A549 (cell line): ENCODE measurements at regions not wholly inside any gene's neighbourhood (a gene's known extent, or its start where the extent isn't known, plus 50 kb on each side); places are given as distances from the start of the nearest gene placed in this dataset.

Experiments used
- ATAC-seq, 2 experiments: fragments of 200-7000 bp in 1 of 2; fragments of >200 bp in 1 of 2; cut with Nextera tagmentation in 1 of 2; cut with Tn5 transposase in 1 of 2; 3 replicates each; pipeline versions ENCODE4 v1.8.0 to v1.9.1; 2018 to 2020; ENCODE audit warnings: mild to moderate bottlenecking in 1 of 2, moderate library complexity in 1 of 2
- CTCF ChIA-PET: fragments of 300-600 bp; sonication (Branson Sonifier 250); formaldehyde crosslinking; extraction: SDS; loops from one replicate; lab custom pipeline; 2021; ENCODE audit warnings: antibody characterized with exemption, inconsistent platforms; lab: Yijun Ruan, JAX
- POLR2A ChIA-PET: fragments of 350-600 bp; formaldehyde crosslinking; extraction: SDS; loops from one replicate; lab custom pipeline; 2021; ENCODE audit warnings: antibody characterized with exemption, inconsistent platforms; lab: Yijun Ruan, JAX
- DNase-seq, 2 experiments: peaks; one replicate each; pipeline versions ENCODE4 v3.0.0 to v3.0.0-alpha.2; 2011 to 2016; ENCODE audit warnings: low read depth in 1 of 2, low spot score in 1 of 2
- FAIRE-seq: peaks from 2 replicates; lab custom pipeline; 2011; peaks lifted over from hg19 to GRCh38; lab: Jason Lieb, UNC
- H3K27ac ChIP-seq, 2 experiments: fragments of >200 bp; sonication (Bioruptor Twin); formaldehyde crosslinking; 3 replicates each; pipeline ENCODE4 v1.5.1; 2016 to 2017
- H3K4me1 ChIP-seq: fragments of >200 bp; sonication (Bioruptor Twin); formaldehyde crosslinking; 3 replicates; pipeline ENCODE4 v1.6.1; 2016
- H3K4me2 ChIP-seq: fragments of >200 bp; sonication (Bioruptor Twin); formaldehyde crosslinking; 3 replicates; pipeline ENCODE4 v1.6.1; 2016
- H3K4me3 ChIP-seq: fragments of >200 bp; sonication (Bioruptor Twin); formaldehyde crosslinking; 3 replicates; pipeline ENCODE4 v1.5.1; 2016
- H3K9me3 ChIP-seq: fragments of >200 bp; sonication (Bioruptor Twin); formaldehyde crosslinking; 3 replicates; pipeline ENCODE4 v1.6.1; 2016
- CBX8 ChIP-seq: fragments of 200-600 bp; sonication (generic); IDR thresholded peaks from 2 replicates; pipeline ENCODE4 v1.6.1; 2016
- CEBPB ChIP-seq, 2 experiments: fragments of >200 bp in 1 of 2; sonication (Bioruptor Twin) in 1 of 2; formaldehyde crosslinking in 1 of 2; IDR thresholded peaks; 2 replicates each; pipeline ENCODE4 v1.6.1; 2012 to 2016
- CHD2 ChIP-seq: fragments of 150-350 bp; IDR thresholded peaks from 2 replicates; pipeline ENCODE4 v1.6.1; 2014; ENCODE audit warnings: low read length; ENCODE audit not compliant: partially characterized antibody
- CHD4 ChIP-seq: fragments of 200-600 bp; sonication (generic); IDR thresholded peaks from 2 replicates; pipeline ENCODE4 v1.6.1; 2016; ENCODE audit warnings: antibody characterized with exemption, mild to moderate bottlenecking, borderline replicate concordance
- EHF ChIP-seq: fragments of 250-450 bp; sonication (Bioruptor Pico); IDR thresholded peaks from 2 replicates; pipeline ENCODE4 v1.5.0; 2020; ENCODE audit warnings: mild to moderate bottlenecking
- HDAC2 ChIP-seq: fragments of 200-600 bp; sonication (generic); IDR thresholded peaks from 2 replicates; pipeline ENCODE4 v1.6.1; 2016
- HEYL ChIP-seq: fragments of 250-450 bp; sonication (Bioruptor Pico); IDR thresholded peaks from 2 replicates; pipeline ENCODE4 v1.8.0; 2021; ENCODE audit warnings: mild to moderate bottlenecking, moderate library complexity
- HOXA7 ChIP-seq: fragments of 250-450 bp; sonication (Bioruptor Pico); IDR thresholded peaks from 2 replicates; pipeline ENCODE4 v1.5.0; 2020; ENCODE audit warnings: mild to moderate bottlenecking, moderate library complexity
- HOXB13 ChIP-seq: fragments of 250-450 bp; sonication (Bioruptor Pico); IDR thresholded peaks from 2 replicates; pipeline ENCODE4 v1.5.0; 2020; ENCODE audit warnings: low read depth, mild to moderate bottlenecking, moderate library complexity
- HOXB5 ChIP-seq: fragments of 250-450 bp; sonication (Bioruptor Pico); IDR thresholded peaks from 2 replicates; pipeline ENCODE4 v1.5.0; 2020; ENCODE audit warnings: mild to moderate bottlenecking, moderate library complexity
- KDM5A ChIP-seq: fragments of 200-600 bp; sonication (generic); IDR thresholded peaks from 2 replicates; pipeline ENCODE4 v1.6.1; 2016; ENCODE audit warnings: antibody characterized with exemption, mild to moderate bottlenecking
- MAZ ChIP-seq: fragments of 150-350 bp; IDR thresholded peaks from 2 replicates; pipeline ENCODE4 v1.6.1; 2014; ENCODE audit warnings: antibody characterized with exemption, low read depth, low read length, borderline replicate concordance
- PHF8 ChIP-seq: fragments of 200-600 bp; sonication (generic); IDR thresholded peaks from 2 replicates; pipeline ENCODE4 v1.6.1; 2016; ENCODE audit warnings: low read depth, mild to moderate bottlenecking, antibody characterized with exemption, moderate library complexity, borderline replicate concordance
- POLR2A ChIP-seq: IDR thresholded peaks from 2 replicates; pipeline ENCODE4 v1.6.1; 2012; ENCODE audit warnings: mild to moderate bottlenecking, low read length
- POLR2AphosphoS2 ChIP-seq: conservative IDR thresholded peaks from 2 replicates; pipeline ENCODE4 v1.6.1; 2012; ENCODE audit warnings: low read length, improper control_type of control experiment, inconsistent platforms
- RARB ChIP-seq: fragments of 250-450 bp; sonication (Bioruptor Pico); IDR thresholded peaks from 2 replicates; pipeline ENCODE4 v1.8.0; 2021; ENCODE audit warnings: mild to moderate bottlenecking, moderate library complexity
- REST ChIP-seq: fragments of 200-600 bp; sonication (generic); IDR thresholded peaks from 2 replicates; pipeline ENCODE4 v1.6.1; 2016; ENCODE audit warnings: antibody characterized with exemption, mild to moderate bottlenecking, moderate library complexity
- RNF2 ChIP-seq: fragments of 200-600 bp; sonication (generic); IDR thresholded peaks from 2 replicates; pipeline ENCODE4 v1.6.1; 2016; ENCODE audit warnings: low read depth, mild to moderate bottlenecking, antibody characterized with exemption, moderate library complexity, borderline replicate concordance
- TFCP2L1 ChIP-seq: fragments of 250-450 bp; sonication (Bioruptor Pico); IDR thresholded peaks from 2 replicates; pipeline ENCODE4 v1.5.0; 2021; ENCODE audit warnings: mild to moderate bottlenecking
- ZFP36 ChIP-seq: fragments of 450-650 bp; IDR thresholded peaks from 2 replicates; pipeline ENCODE4 v1.6.1; 2014; ENCODE audit warnings: borderline replicate concordance; ENCODE audit not compliant: partially characterized antibody
- ZSCAN20 ChIP-seq: fragments of 250-450 bp; sonication (Bioruptor Pico); IDR thresholded peaks from 2 replicates; pipeline ENCODE4 v1.8.0; 2022; ENCODE audit warnings: mild to moderate bottlenecking, moderate library complexity
- WGBS: methylation state at CpG from one replicate; pipeline ENCODE4 v1.1.6; 2017; ENCODE audit errors: missing lambda C conversion rate; 5-methylcytosine and 5-hydroxymethylcytosine counted together

GRCh38 chr5:74391410-74391809, 249.1 kb downstream of the ENC1 start:
- no peak for TF ChIP-seq CHD4
- no peak for TF ChIP-seq HEYL (CRISPR knock-in tag)
- Histone ChIP-seq H3K4me1 (peaks cover 6% of the 10 kb centered on the region; the same call in 1 of the 3 replicates), H3K4me3 (no peak overlapping the region), H3K9me3 (0 out of 3 replicates have a peak, but pooled peaks cover 2% of the 10 kb centered on the region), H3K4me2 (no peak overlapping the region), H3K27ac (no peak overlapping the region)
- FAIRE-seq, result no peak
- 79% methylated on average over 3 of the region's 3 CpGs for WGBS
- ATAC-seq, result no peak
- CTCF ChIA-PET, result interaction anchor here (0.7 to 1.3 kb wide), 3 partner anchors 11 to 249 kb away, joined by 3 to 5 read pairs (median 4); partner anchors contain the start of gene ENC1
- DNase-seq, result no peak
- POLR2A ChIA-PET, result no interaction called here

GRCh38 chr5:74390822-74391221, 249.7 kb downstream of the ENC1 start:
- ChIA-PET POLR2A (no interaction called here), CTCF (interaction anchor here (0.6 to 1.3 kb wide), 4 partner anchors 10 to 512 kb away, joined by 3 to 5 read pairs (median 4); partner anchors contain the start of gene ENC1)
- Histone ChIP-seq H3K4me3 (no peak overlapping the region), H3K27ac (no peak overlapping the region), H3K4me2 (no peak overlapping the region), H3K9me3 (0 out of 3 replicates have a peak, but pooled peaks cover 2% of the 10 kb centered on the region), H3K4me1 (peaks cover 6% of the 10 kb centered on the region; the same call in 1 of the 3 replicates)
- TF ChIP-seq REST (no peak), CEBPB (IDR thresholded peaks at IDR 0.05) (no peak), HOXB13 (CRISPR knock-in tag) (no peak), POLR2A (no peak), ZSCAN20 (CRISPR knock-in tag) (no peak), RARB (CRISPR knock-in tag) (no peak), CHD2 (no peak)
- FAIRE-seq (no peak), ATAC-seq (no peak), DNase-seq (no peak)
- WGBS, result 83% methylated on average over 2 of the region's 2 CpGs

GRCh38 chr5:74390306-74390637, 250.3 kb downstream of the ENC1 start:
- Histone ChIP-seq H3K4me2 (no peak overlapping the region), H3K4me1 (peaks cover 6% of the 10 kb centered on the region; the same call in 1 of the 3 replicates), H3K4me3 (no peak overlapping the region), H3K27ac (no peak overlapping the region), H3K9me3 (0 out of 3 replicates have a peak, but pooled peaks cover 2% of the 10 kb centered on the region)
- TF ChIP-seq CBX8, result no peak
- no peak for TF ChIP-seq HDAC2
- TF ChIP-seq ZFP36, result no peak
- TF ChIP-seq RNF2, result no peak
- TF ChIP-seq KDM5A, result no peak
- TF ChIP-seq HOXA7 (CRISPR knock-in tag), result no peak
- TF ChIP-seq POLR2A, result no peak
- TF ChIP-seq HOXB13 (CRISPR knock-in tag), result no peak
- TF ChIP-seq TFCP2L1, result no peak
- no peak for TF ChIP-seq MAZ
- no peak for TF ChIP-seq EHF (CRISPR knock-in tag)
- no peak for TF ChIP-seq HOXB5 (CRISPR knock-in tag)
- TF ChIP-seq POLR2AphosphoS2, result no peak
- no peak for TF ChIP-seq PHF8
- ATAC-seq, result no peak
- ChIA-PET POLR2A (no interaction called here), CTCF (interaction anchor here (0.5 to 0.6 kb wide), 4 partner anchors 93 to 579 kb away, joined by 3 to 4 read pairs (median 3); no protein-coding TSS in a partner anchor)
- WGBS, result 77% methylated on average over 1 of the region's 1 CpG
- no peak for FAIRE-seq
- no peak for DNase-seq
